ENCODE measurements at regions not wholly inside any gene's neighbourhood (a gene's known extent, or its start where the extent isn't known, plus 50 kb on each side); places are given as distances from the start of the nearest gene placed in this dataset.
"Not testable (repeated sequence)": the region's sequence is repeated elsewhere in the genome, so short reads cannot be mapped to it uniquely, and the experiment has no call there.

DNA sequence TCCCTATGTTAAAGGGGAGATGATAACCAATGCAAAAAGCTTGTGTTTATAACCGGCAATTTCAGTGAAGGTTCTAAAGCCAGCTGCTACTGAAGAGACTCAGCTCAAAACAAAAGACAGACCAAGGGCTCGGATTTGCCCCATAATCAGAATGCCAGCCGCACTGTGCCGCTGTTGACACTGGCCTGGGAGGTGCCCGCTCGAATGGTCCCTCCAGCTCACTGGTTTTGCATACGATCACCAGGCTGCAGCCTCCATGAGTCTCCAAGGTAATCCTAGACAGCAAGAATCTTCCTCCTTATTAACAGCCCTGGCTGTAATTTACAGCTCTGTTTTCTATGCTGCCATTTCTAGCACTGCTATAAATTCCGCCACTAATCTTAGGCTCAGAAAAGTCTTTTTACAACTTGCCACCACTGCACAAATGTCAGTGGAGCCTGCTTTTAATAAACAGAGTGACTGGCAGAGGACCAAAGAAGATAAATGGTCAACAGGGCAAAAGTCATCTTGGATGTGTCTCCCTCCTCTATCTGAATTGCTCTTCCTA, 155.7 kb upstream of the SH3BP4 start:
- DNase-seq: no peak

DNA sequence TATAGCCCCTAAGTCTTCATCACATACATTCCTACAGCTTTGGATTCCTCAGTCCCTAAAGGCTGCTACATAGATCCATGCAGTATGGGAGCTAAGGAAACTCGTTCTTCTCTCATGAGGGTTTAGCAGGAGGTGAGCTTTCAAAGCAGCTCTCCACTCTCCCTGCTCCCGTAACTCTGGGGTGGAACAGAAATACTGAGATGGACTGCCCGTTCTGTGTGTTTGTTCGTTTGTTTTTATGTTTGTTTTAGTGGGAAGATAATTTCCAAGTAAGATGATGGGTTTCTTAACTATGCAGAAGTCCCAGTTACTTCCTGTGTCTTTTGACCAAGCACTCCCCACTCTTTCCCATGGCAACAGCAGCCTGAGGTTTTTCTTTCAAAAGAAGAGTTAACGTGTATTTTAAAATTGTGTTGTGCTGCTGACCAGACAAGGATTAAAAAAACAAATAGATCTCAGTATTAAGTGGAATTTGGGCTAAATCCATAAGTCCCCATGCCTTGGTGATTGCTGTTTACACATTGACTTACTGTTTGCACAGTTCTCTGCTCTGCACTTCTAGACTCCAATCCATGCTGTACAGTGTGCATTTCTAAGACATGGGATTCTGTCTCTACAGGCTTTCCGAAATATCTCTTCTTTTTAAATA, 156.4 kb upstream of the SH3BP4 start:
- no peak for DNase-seq

DNA sequence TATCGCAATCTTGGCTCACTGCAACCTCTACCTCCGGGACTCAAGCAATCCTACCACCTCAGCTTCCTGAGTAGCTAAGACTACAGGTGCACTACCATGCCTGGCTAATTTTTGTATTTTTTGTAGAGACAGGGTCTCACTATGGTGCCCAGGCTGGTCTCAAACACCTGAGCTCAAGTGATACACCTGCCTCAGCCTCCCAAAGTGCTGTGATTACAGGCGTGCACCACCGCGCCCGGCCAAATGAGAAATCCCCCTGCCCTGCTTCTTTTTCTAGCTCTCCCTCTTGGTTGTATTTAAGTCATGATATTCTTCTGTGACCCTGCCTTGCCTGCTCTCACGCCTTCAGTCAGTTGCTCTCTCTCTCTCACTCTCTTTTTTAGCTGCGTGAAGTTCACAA, 157.0 kb upstream of the SH3BP4 start:
- no peak for DNase-seq

DNA sequence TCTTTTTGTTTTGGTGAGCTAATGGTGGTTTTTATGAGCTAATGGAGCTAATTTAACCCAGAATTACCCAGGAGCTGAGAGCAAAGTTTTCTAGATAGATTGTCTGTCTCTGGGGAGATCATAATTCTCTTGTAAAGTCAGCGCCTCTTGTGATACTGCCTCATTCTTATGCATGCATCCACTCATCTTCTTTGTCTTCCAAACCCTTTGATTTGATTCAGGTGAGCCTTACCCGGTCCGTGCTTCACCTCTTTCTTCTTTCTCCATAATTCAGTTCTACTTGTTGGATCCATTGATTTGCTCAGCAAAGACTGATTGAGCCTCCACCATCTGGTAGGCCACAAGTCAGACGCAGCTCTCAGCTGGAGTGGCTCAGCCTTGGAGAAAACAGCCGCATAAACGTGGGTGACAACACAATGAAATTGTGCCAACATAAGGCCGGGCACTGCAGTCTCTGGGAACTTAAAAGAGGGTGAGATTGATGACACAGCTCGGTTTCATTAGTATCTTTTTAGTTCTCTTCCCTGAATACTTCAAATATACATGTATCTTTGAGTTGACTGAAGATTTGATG, 158.5 kb upstream of the SH3BP4 start:
- DNase-seq: no peak

DNA sequence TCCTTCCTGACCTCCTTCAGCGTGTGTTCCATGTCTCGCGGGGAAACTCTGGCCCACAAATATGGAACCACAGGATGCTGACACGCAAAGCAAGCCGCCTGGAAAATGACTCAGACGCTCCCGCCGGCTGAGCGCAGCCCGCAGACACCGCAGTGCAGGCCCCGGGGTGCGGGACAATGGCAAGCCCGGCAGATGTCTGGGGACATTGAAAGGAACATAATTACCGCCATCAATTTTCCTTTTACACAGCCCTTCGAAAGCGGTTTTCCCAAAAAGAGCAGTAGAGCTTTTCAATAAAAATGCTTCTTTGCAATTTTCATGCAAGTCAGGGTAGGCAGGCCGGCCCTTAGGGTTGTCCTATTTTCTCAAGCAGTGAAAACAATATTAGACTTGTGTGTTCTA, 159.2 kb upstream of the SH3BP4 start:
- DNase-seq: no peak

DNA sequence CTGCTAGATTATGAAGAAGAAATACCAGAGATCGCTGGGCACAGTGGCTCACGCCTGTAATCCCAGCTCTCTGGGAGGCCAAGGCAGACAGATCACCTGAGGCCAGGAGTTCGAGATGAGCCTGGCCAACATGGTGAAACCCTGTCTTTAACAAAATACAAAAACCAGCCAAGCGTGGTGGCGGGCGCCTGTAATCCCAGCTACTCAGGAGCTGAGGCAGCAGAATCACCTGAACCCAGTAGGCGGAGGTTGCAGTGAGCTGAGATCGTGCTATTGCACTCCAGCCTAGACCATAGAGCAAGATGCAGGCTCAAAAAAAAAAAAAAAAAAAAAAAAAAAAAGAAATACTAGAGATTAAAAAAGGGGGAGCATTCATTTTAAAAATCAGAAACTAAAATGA, 159.7 kb upstream of the SH3BP4 start:
- not testable (repeated sequence) for DNase-seq

DNA sequence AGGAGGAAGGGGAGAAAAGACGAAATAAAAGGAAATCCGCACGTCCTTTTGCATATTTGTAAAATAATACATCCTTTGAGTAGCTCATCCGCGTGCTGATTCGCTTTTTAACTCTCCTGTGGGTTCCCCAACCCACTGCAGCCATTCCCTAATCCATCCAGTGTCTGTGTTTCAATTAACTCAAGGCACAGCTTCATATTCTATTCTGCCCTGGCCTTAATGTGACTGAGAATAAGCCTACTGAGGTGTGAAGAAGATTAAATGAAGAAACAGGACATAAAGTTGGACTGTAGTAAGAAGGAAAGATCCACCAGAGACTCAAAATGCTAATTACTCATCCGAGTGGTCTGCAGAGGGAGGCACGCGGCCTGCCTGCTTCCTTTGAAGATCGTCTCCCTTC, 161.4 kb upstream of the SH3BP4 start:
- no peak for DNase-seq

DNA sequence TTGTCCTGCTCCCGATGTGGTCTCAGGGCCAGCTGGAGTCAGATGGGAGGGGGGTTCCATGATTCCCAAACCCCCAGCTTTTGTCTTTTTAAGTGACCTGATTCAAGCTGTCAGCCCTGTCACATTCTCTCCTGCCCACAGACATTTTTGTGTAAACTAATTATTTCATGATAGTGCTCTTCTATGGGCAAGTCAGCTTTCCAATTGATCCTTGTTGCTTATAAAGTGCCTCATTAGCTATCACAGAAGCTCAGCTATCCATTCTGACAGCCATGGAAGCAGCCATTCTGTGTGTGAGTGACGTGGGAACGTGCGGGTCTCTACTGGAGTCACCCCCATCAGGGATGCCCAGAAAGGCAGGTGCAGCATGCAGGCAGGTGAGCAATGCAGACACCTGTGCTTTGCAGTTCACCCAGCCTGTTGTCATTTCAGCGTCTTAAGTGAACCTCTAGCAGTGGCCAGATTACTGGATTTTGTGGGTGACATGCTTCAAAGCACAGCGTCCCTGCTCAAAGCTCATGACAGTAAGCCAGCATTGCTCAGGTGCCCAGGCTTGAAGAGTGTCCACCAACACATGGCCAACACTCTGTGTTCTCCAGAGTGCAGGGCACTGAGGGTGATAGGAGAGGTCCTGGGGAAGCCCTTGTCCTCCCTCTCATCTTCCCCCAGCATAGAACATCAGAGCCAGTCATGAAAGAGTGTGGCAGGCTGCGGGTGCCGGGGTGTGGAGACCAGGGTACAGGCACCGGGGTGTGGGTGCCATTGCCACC, 162.1 kb upstream of the SH3BP4 start:
- no peak for DNase-seq

DNA sequence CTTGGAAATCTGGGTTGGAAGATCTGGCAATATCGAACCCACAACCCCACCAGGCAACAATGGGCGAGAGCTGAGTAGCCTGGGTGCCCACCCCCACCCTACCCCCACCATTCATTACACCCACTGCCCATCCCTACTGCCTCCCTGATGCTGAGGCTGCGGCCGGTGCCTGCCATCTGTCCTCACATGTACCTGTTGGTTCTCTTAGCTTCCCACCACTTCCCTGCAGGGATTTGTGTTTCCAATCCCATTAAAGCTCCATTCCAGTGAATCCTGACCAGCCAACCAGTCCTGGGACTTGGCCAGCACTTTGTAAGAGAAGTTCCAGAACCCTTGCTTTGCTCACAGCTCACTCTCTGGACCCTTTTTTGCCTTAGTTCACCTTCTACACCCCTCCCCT, 163.0 kb upstream of the SH3BP4 start:
- DNase-seq: no peak

DNA sequence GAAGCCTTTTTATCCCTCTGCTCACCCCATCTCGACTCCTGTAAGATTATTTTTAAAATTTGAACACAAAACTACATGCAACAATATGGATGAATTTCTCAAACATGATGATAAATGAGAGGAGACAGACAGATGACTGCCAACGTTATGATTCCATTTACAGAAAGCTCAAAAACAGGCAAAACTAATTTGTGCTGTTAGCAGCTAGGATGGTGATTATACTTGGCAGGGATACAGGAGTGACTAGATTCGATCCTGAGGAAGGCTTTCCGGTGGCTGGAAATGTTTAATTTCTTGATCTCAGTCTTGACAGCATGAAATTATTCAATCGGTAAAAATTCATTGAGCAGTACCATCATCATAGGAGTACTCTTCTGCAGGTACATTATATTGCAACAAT, 163.4 kb upstream of the SH3BP4 start:
- DNase-seq: no peak

DNA sequence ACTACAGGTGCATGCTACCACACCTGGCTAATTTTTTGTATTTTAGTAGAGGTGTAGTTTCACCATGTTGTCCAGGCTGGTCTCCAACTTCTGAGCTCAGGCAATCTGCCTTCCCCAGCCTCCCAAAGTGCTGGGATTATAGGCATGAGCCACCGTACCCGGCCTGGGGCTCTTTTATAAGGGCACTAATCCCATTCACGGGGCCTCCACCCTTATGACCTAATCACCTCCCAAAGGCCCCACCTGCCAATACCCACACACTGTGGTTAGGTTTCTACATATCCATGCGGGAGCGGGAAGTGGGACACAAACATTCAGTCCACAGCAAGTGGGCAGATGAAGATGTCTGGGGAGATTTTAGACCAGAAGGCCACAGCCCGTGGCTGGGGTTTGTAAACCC, 164.7 kb upstream of the SH3BP4 start:
- no peak for DNase-seq

DNA sequence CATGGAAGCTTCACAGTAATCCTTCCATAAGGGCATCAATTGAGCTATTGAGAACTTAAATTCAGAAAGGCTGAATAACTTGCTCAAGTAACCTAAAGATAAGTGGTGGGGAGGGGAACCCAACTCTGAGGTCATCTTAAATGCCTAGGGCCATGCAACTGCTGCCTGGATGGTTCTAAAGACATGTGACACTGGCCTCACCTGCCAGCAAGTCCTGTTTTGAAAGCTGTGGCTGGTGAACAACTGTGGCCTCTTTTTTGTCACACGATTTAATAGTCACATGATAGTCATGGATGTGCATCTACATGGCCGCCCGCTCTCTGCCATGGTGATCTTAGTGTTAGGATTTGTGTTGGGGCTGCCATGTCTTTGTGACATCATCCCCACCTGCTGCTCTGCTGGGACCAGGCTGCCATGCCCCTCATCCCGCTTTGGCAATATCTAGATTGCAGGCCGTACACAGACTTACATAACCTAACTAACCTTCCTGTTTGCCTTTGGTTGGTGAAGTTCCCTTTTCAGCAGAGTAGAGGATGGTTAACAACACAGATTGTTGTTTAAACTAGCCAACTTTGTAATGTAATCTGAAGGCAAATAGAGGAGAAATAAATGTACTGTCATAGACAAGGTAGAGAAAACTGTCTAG, 177.9 kb upstream of the SH3BP4 start:
- no peak for DNase-seq

DNA sequence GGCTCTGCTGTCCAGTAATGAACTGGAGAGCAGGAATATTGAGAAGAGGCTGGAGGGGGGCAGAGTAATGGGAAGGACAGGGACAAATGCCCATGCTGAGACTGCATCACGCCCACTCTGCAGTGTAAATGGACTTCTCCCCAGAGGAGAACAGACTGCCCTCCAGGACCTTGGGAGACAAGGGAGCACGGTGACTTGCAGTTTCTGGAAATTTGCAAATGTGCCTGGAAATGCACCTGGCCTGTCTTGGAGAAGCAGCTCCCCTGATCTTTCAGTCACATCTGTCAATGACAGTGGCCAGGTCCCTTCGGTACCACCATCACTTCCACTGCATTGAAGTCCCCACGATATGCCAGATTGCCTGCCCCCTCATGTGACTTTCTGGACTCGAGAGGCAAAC, 178.7 kb upstream of the SH3BP4 start:
- DNase-seq: no peak

DNA sequence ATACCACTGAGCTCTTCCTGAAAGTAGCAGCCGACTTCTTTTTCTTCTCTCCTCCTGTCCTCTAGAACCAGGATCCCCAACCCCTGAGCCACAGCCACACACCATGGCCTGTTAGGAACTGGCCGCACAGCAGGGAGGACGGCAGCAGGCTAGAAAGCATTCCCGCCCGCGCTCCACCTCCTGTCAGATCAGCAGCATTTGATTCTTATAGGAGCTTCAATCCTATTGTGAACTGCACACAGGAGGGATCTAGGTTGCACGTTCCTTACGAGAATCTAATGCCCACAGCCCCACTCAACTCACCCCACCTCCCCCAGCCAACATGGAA, 179.1 kb upstream of the SH3BP4 start:
- no peak for DNase-seq

DNA sequence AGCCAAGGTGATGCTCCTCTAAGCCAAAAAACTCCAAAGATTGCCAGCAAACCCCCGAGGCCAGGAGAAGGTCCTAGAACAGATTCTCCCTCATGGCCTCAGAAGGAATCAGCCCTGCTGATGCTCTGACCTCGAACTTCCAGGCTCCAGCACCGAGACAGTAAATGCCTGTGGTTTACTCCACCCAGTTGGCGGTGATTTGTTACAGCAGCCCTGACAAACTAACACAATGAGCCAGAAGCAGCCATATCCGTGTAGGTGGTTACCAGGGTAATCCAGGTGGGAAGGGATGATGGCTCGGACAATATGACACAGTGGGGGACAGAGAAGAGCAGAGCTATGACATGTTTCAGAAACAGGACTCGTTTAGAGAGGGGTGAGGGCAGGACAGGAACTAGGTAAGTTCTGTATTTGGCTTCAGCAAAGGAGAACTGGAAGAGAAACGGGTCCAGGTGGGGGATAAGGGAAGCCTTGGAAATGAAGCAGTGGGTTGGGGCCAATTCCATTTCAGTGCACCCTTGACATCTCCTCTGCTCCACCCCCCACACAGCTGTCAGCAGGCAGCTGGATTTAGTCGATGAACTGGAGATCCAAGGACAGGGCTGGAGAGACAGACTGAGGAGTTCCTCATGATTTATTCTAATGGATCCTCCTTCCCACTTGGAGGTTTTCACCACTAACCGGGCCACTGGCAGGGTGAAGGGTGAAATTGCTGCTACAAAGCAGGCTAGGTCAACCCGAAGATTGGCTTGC, 179.7 kb upstream of the SH3BP4 start:
- DNase-seq: no peak

DNA sequence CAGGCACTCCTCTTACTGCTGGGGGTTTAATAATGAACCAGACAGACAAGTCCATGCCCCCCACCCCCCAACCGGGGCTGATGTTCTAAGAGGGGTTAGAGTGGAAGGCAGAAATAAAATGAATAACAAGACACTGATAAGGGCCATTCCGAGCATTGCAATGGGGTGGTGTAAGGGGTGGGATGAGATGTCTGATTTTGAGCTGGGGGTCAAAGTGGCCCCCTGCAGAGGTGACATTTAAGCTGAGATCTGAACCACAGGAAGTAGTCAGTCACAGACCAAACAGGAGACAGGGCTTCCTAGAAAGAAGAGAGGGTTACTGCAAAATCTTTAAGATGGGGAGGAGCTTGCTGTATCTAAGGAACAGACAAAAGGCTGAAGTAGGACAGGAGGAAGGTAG, 180.6 kb upstream of the SH3BP4 start:
- no peak for DNase-seq

DNA sequence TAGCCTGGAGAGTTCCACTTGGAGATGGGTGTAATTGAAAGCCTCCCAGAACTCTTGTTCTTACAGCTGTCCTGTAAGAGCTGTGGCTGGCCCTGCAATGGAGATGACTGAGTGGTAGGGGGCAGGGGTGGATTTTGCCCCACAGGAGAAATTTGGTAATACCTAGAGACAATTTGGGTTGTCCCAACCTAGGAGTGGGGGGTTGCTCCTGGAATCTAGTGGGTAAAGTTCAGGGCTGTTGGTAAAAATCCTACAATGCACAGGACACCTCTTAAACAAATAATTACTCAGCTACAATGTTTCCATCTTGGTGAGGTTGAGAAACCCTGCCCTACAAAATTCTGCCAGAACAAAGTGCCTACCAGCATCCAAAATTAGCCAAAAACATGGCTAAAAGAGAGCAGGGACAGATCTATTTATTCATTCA, 181.1 kb upstream of the SH3BP4 start:
- DNase-seq: no peak

DNA sequence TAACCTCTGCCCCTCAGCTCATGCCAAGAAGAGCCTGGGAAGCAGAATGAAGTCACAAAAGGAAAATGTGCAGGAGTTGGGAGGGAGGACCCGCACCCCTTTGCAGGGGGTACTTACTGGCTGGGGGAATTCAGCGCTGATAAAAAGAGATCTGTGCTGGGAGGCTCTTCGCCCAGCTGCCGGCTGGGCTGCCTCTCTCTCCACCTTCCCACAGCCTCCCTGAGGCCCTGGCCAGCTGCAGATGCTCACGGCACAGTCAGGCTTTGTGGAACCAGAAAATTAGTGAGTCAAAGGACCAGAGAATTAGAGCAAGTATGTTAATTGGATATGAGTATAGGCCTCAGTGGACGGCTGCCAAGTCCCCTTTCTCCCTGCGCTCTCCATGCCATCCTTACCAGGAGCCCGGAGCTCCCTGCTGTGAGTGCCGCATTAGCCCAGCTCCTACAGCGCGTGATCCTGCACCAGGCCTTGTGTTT, 181.7 kb upstream of the SH3BP4 start:
- no peak for DNase-seq

DNA sequence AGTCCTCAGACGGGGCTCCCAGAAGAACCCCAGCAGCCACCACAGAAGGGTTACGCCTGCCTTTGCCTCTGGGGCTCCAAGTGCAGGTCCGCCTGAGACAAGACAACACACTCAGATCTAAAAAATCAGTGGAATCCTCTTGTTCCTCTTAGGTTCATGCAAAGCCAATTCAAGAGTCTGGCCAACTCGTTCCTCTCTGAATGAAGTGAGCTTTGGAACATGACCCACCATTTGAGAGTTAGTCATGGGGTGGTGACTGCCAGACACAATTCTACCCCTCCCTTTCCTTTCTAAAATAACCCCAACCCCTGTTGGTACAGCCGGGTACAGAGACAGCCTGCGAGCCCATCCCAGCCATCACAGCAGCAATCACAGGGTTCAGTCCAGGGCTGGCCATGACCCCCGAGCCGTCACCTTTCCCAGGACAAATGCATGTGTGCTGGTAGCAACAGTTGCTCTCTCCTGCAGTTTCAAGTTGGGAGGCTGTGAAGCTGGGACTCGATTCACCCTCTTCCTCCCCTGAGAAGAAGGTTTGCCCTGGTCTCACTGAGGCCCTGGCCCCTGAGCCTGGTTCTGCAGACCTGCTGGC, 183.1 kb upstream of the SH3BP4 start:
- DNase-seq: no peak

DNA sequence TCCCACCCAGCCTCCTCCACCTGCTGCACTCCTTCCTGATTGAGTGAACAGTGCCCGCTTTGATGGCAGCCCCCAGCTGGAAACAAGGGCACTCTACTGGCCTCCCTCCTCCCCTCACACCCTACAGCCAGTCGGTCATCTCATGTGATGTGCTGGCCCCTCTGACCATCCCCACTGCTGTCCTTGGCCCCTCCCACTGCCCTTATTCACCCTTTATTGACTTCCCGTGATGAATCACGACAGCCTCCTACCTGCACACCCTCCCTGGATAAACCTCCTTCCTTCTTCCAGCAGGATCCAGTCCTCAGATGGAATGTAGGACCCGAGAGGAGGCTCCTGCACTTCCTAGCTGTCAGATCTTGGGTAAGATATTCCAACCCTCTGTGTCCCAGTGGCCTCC, 186.5 kb upstream of the SH3BP4 start:
- no peak for DNase-seq

DNA sequence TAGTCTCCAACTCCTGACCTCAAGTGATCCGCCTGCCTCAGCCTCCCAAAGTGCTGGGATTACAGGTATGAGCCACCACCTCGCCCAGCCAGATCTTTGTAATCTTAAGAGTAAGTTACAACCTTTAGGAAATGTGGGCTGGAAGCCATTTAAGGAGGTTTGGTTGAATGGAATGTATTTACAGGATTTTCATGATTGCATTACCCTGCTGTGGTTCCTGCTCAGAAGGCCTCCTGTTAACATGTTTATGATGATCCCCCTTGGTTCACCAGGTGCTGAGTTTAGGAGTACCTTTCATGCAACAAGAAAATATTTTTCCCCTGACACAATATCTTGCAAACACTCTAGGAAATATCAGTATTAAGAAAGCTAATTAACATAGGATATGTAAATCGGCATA, 187.4 kb upstream of the SH3BP4 start:
- no peak for DNase-seq
